BE2C (cell line): ENCODE measurements at regions not wholly inside any gene's neighbourhood (a gene's known extent, or its start where the extent isn't known, plus 50 kb on each side); places are given as distances from the start of the nearest gene placed in this dataset.

Experiments used
- DNase-seq: peaks from one replicate; pipeline ENCODE4 v3.0.0-alpha.2; 2020
- H3K27me3 ChIP-seq: fragments of 250-450 bp; sonication (Bioruptor Pico); 2 replicates; pipeline ENCODE4 v1.5.1; 2020; ENCODE audit warnings: mild to moderate bottlenecking
- H3K36me3 ChIP-seq: fragments of 250-450 bp; sonication (Bioruptor Pico); 2 replicates; pipeline ENCODE4 v1.5.1; 2020; ENCODE audit warnings: mild to moderate bottlenecking
- H3K4me1 ChIP-seq: fragments of 250-450 bp; sonication (Bioruptor Pico); 2 replicates; pipeline ENCODE4 v1.5.1; 2020
- H3K4me3 ChIP-seq: 2 replicates; pipeline ENCODE4 v1.5.1; 2011; ENCODE audit warnings: low read depth, low read length
- H3K9me3 ChIP-seq: fragments of 250-450 bp; sonication (Bioruptor Pico); 2 replicates; pipeline ENCODE4 v1.5.1; 2020
- CTCF ChIP-seq: IDR thresholded peaks from 2 replicates; pipeline ENCODE4 v1.5.1; 2012; ENCODE audit warnings: mild to moderate bottlenecking, low read depth, low read length

DNA sequence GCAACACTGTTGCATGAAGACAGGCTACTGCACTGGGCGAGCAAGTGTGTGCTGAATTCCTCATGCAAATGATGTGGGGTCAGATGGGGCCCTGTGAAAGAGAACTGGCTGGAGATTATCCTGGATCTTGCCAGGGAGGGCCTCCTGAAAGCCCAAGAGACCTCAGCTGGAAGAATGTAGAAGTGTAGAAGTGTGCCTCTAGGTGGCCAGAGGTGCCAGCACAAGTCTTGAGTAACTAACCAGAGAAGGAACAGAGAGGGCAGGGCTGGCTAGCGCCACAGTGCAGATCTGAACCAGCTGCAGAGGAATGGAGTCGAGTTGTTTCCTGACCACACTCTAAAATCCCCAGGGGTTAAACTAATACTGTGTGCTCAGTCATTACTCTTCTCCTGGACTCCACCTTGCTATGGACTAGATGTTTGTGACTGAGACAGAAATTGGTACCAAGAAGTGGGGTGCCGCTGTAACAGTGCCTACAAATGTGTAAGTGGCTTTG lies 399.3 kb downstream of the LRATD1 start:
- Histone ChIP-seq H3K9me3 (no peaks in the 10 kb centered on the region; the same call in 1 of the 2 replicates), H3K4me3 (no peak overlapping the region), H3K4me1 (no peaks in the 10 kb centered on the region), H3K36me3 (no peaks in the 10 kb centered on the region), H3K27me3 (no peaks in the 10 kb centered on the region)
- no peak for TF ChIP-seq CTCF
- DNase-seq = no peak

GRCh38 chr2:15034246-15034645 lies 401.7 kb downstream of the LRATD1 start:
- Histone ChIP-seq H3K36me3 (no peaks in the 10 kb centered on the region), H3K27me3 (no peaks in the 10 kb centered on the region), H3K9me3 (no peaks in the 10 kb centered on the region), H3K4me1 (no peaks in the 10 kb centered on the region; the same call in 1 of the 2 replicates), H3K4me3 (no peak overlapping the region)
- DNase-seq = no peak
- no peak for TF ChIP-seq CTCF

- no peaks in the 10 kb centered on the region for H3K36me3 ChIP-seq
- H3K27me3 ChIP-seq = no peaks in the 10 kb centered on the region
- DNase-seq = no peak
- TF ChIP-seq CTCF = no peak
- no peak overlapping the region for H3K4me3 ChIP-seq
- H3K4me1 ChIP-seq = no peaks in the 10 kb centered on the region; the same call in 1 of the 2 replicates
- no peaks in the 10 kb centered on the region for H3K9me3 ChIP-seq
These were observed 402.3 kb downstream of the LRATD1 start for GRCh38 chr2:15034860-15035259.

DNA sequence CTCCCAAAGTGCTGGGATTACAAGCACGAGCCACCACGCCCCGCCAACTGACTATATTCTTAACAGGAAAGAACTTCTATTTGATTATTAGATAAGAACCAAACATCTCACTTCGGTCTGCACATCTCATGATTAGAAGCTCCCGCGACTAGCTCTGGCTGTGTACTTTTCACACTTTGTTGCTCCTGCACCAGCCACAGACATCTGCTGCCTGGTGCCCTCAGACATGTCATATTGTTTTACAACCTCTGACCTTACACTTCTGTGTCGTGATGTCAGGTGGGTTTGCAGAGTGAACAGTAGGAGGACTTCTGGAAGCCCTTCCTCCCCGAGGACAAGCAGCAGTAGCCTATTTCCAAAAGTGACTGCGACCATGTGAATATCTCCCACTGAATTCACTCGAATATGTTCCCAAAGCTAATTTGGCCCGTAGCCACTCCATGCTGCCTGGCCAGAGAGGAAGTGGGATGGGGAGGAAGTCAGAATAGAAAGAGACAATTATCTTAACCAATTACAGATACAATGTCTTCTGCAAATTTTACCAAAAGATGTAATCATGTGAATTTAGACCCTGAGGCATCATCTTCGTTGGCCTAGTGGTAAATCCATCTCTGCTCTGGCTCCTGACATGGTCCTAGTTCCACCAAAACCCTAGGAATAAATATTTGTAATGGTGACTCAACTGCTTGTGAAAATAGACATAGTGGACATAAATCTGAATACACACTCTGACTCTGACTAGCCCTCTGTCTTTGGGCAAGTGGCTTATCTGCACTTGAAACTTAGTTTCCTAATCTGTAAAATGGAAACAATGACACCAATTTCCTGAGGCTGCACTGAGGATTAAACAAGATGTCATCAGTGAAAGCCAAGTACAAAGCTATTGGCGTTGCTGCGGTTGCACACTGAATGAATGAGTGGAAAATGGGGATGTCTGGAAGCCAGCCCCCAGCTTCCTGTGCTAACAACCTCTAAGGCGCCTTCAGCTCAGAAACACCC lies 406.1 kb downstream of the LRATD1 start:
- no peak for TF ChIP-seq CTCF
- Histone ChIP-seq H3K4me1 (no peaks in the 10 kb centered on the region; the same call in 1 of the 2 replicates), H3K36me3 (no peaks in the 10 kb centered on the region), H3K4me3 (no peak overlapping the region; the same call in 1 of the 2 replicates), H3K9me3 (no peaks in the 10 kb centered on the region), H3K27me3 (no peaks in the 10 kb centered on the region)
- DNase-seq = peak; percentile 36

DNA sequence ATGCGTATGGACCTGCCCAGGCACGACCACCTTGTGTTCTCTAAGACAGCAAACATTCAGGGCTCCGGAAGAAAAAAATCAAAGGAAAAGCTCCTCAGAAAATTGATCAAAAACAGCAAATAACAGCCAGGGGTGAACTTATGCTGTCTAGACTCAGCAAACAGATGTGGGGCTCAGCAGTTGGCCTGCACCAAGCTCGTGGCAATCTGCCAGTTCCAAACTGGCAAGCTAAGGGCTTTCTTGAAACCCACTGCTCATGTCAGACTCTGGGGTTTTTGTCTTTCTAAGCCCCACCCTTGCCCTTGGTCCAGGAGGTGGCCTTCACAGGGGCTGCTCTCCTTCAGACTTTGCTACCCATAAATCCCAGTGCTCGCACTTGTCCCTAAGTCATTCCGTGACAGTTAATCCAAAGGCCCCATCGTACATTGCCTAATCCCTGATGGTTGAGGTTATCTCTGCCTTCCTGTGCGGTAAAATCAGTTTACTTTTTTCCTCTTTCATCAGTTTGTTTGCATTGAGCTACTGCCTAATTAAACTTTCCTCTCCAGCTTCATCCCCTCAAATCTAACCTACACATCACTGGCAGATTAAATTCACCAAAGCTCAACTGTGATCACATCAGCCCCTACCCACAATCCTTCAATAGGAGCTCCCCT lies 408.0 kb downstream of the LRATD1 start:
- Histone ChIP-seq H3K4me1 (no peaks in the 10 kb centered on the region; the same call in 1 of the 2 replicates), H3K27me3 (no peaks in the 10 kb centered on the region), H3K4me3 (no peak overlapping the region), H3K36me3 (no peaks in the 10 kb centered on the region), H3K9me3 (no peaks in the 10 kb centered on the region)
- no peak for TF ChIP-seq CTCF
- no peak for DNase-seq
